IMR-90 (cell line): ENCODE measurements at regions not wholly inside any gene's neighbourhood (a gene's known extent, or its start where the extent isn't known, plus 50 kb on each side); places are given as distances from the start of the nearest gene placed in this dataset.

ENCODE experiments used
- FOS ChIP-seq: fragments of 150-350 bp; IDR thresholded peaks from 2 replicates; pipeline ENCODE4 v1.6.1; 2016; ENCODE audit warnings: low read depth, low read length
- MAZ ChIP-seq: IDR thresholded peaks from 2 replicates; pipeline ENCODE4 v1.6.1; 2012; ENCODE audit warnings: low read depth, mild to moderate bottlenecking, low read length, improper control_type of control experiment, moderate library complexity, borderline replicate concordance
- POLR2A ChIP-seq: IDR thresholded peaks from 2 replicates; pipeline ENCODE4 v1.6.1; 2012; ENCODE audit warnings: mild to moderate bottlenecking, low read depth, low read length
- RCOR1 ChIP-seq: IDR thresholded peaks from 2 replicates; pipeline ENCODE4 v1.6.1; 2012; ENCODE audit warnings: mild to moderate bottlenecking, low read length, improper control_type of control experiment; ENCODE audit not compliant: insufficient replicate concordance
- SMC3 ChIP-seq: fragments of 150-350 bp; IDR thresholded peaks from 2 replicates; pipeline ENCODE4 v1.6.1; 2016; ENCODE audit warnings: low read depth, mild to moderate bottlenecking, antibody characterized with exemption, low read length, moderate library complexity
- TF ChIP-seq, protein P1 (sequence below): conservative IDR thresholded peaks from 2 replicates; pipeline ENCODE4 v1.5.1; 2012; ENCODE audit warnings: mild to moderate bottlenecking, low read depth, low read length, improper control_type of control experiment

GRCh38 chr5:3400659-3401058, 195.0 kb upstream of the IRX1 start:
- TF ChIP-seq FOS (no peak), POLR2A (no peak), MAZ (no peak), RCOR1 (no peak), SMC3 (no peak)
- TF ChIP-seq, protein P1, sequence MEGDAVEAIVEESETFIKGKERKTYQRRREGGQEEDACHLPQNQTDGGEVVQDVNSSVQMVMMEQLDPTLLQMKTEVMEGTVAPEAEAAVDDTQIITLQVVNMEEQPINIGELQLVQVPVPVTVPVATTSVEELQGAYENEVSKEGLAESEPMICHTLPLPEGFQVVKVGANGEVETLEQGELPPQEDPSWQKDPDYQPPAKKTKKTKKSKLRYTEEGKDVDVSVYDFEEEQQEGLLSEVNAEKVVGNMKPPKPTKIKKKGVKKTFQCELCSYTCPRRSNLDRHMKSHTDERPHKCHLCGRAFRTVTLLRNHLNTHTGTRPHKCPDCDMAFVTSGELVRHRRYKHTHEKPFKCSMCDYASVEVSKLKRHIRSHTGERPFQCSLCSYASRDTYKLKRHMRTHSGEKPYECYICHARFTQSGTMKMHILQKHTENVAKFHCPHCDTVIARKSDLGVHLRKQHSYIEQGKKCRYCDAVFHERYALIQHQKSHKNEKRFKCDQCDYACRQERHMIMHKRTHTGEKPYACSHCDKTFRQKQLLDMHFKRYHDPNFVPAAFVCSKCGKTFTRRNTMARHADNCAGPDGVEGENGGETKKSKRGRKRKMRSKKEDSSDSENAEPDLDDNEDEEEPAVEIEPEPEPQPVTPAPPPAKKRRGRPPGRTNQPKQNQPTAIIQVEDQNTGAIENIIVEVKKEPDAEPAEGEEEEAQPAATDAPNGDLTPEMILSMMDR: no peak
